Epithelial cell of esophagus (primary cell): ENCODE measurements at regions not wholly inside any gene's neighbourhood (a gene's known extent, or its start where the extent isn't known, plus 50 kb on each side); places are given as distances from the start of the nearest gene placed in this dataset.

ENCODE experiments used
- DNase-seq: peaks from one replicate; pipeline ENCODE4 v3.0.0; 2010; ENCODE audit warnings: low read depth
- H3K4me3 ChIP-seq: 2 replicates; pipeline ENCODE4 v1.5.1; 2011; ENCODE audit warnings: mild to moderate bottlenecking, low read length, control low read depth
- CTCF ChIP-seq: IDR thresholded peaks from 2 replicates; pipeline ENCODE4 v1.5.1; 2011; ENCODE audit warnings: low read depth, mild to moderate bottlenecking, low read length, control low read depth, inconsistent platforms; ENCODE audit not compliant: insufficient read depth; ENCODE audit errors: missing control alignments

GRCh38 chr10:3273966-3274365, 101.4 kb upstream of the PITRM1 start:
- no peak for DNase-seq
- H3K4me3 ChIP-seq: no peak overlapping the region

GRCh38 chr10:3272300-3272699, 99.7 kb upstream of the PITRM1 start:
- TF ChIP-seq CTCF: no peak
- no peak for DNase-seq
- H3K4me3 ChIP-seq: no peak overlapping the region

More at GRCh38 chr10:3273966-3274365, 101.4 kb upstream of the PITRM1 start:
- no peak for TF ChIP-seq CTCF

GRCh38 chr10:3271354-3272115, 99.0 kb upstream of the PITRM1 start:
- no peak for DNase-seq
- no peak overlapping the region for H3K4me3 ChIP-seq
- no peak for TF ChIP-seq CTCF

- no peak for TF ChIP-seq CTCF
- DNase-seq: no peak
- H3K4me3 ChIP-seq: no peak overlapping the region
These were observed 98.2 kb upstream of the PITRM1 start for GRCh38 chr10:3270577-3271316.

GRCh38 chr10:3268025-3268424, 95.4 kb upstream of the PITRM1 start:
- no peak for DNase-seq
- H3K4me3 ChIP-seq: no peak overlapping the region
- no peak for TF ChIP-seq CTCF

- no peak for DNase-seq
- H3K4me3 ChIP-seq: no peak overlapping the region
- no peak for TF ChIP-seq CTCF
These were observed 92.5 kb upstream of the PITRM1 start for GRCh38 chr10:3265088-3265487.
